Naive thymus-derived CD8-positive, alpha-beta T cell (primary cell): ENCODE measurements at regions not wholly inside any gene's neighbourhood (a gene's known extent, or its start where the extent isn't known, plus 50 kb on each side); places are given as distances from the start of the nearest gene placed in this dataset.
"Not testable (repeated sequence)": the region's sequence is repeated elsewhere in the genome, so short reads cannot be mapped to it uniquely, and the experiment has no call there.

Source experiments
- ATAC-seq, 2 donors: fragments of 150-1000 bp; cut with Tn5 transposase in 1 of 2; sonication (Bioruptor Pico), chemical (Tn5 transposase) in 1 of 2; 1 replicate in 1 of 2; 2 replicates in 1 of 2; pipeline ENCODE4 v1.10.0; 2021; ENCODE audit warnings: mild to moderate bottlenecking in 2 of 2, moderate library complexity in 2 of 2
- POLR2A ChIA-PET: fragments of 350-600 bp; sonication (Branson Sonifier 250); formaldehyde crosslinking; loops from one replicate; lab custom pipeline; 2021; ENCODE audit warnings: antibody characterized with exemption; lab: Charles Lee
- DNase-seq, 10 donors: peaks; one replicate each; pipeline versions ENCODE4 v3.0.0 to v3.0.0-alpha.2; 2020 to 2022
- H3K27ac Mint-ChIP-seq, 10 donors: one replicate each; pipeline ENCODE4 v1.8.0; 2020 to 2022; ENCODE audit warnings: mild to moderate bottlenecking in 10 of 10, mixed read lengths in 10 of 10, moderate library complexity in 4 of 10, inconsistent platforms in 1 of 10
- H3K27me3 Mint-ChIP-seq, 5 donors: one replicate each; pipeline ENCODE4 v1.8.0; 2021 to 2022; ENCODE audit warnings: mixed read lengths in 5 of 5
- H3K36me3 Mint-ChIP-seq, 3 donors: one replicate each; pipeline ENCODE4 v1.8.0; 2020 to 2022; ENCODE audit warnings: mixed read lengths in 3 of 3, mild to moderate bottlenecking in 2 of 3, inconsistent platforms in 1 of 3
- H3K4me1 Mint-ChIP-seq, 4 donors: one replicate each; pipeline ENCODE4 v1.8.0; 2021 to 2022; ENCODE audit warnings: mixed read lengths in 4 of 4
- H3K4me3 Mint-ChIP-seq, 10 donors: one replicate each; pipeline ENCODE4 v1.8.0; 2020 to 2022; ENCODE audit warnings: mild to moderate bottlenecking in 10 of 10, mixed read lengths in 10 of 10, moderate library complexity in 6 of 10, inconsistent platforms in 1 of 10
- H3K9me3 Mint-ChIP-seq, 9 donors: one replicate each; pipeline ENCODE4 v1.8.0; 2020 to 2022; ENCODE audit warnings: mixed read lengths in 9 of 9, mild to moderate bottlenecking in 3 of 9, inconsistent platforms in 1 of 9, moderate library complexity in 1 of 9

DNA sequence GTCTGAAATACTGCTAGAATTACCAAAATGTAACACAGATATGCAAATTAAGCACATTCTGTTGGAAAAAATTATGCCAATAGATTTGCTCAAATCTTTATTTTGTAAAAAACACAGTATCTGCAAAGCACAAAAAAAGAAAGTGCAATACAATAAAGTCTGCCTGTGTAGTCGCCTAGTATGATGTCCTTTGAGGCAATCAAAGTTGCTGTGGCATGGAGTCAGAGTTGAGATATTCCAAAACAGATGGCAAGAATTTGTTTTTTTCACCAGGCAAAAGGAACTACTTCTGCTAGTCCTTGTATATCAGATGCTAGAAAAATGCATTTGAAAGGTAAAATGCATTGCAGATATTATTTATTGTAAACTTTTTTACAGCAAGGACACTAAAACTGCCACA is 531.3 kb upstream of the TMEFF2 start:
- H3K27me3 Mint-ChIP-seq: no peaks in the 10 kb centered on the region

GRCh38 chr2:192719629-192720028 is 524.9 kb upstream of the TMEFF2 start:
- POLR2A ChIA-PET: no interaction called here
- Mint-ChIP-seq H3K9me3 (peaks cover 0 to 10% (median 0%) of the 10 kb centered on the region in 9 donors), H3K27ac (no peak overlapping the region), H3K4me1 (no peaks in the 10 kb centered on the region), H3K36me3 (no peaks in the 10 kb centered on the region), H3K27me3 (no peaks in the 10 kb centered on the region), H3K4me3 (no peak overlapping the region)
- ATAC-seq: no peak
- no peak for DNase-seq

More for the DNA sequence above, 531.3 kb upstream of the TMEFF2 start:
- DNase-seq (no peak), ATAC-seq (no peak)
- POLR2A ChIA-PET: no interaction called here
- Mint-ChIP-seq H3K9me3 (peaks cover 0 to 20% (median 0%) of the 10 kb centered on the region in 9 donors), H3K27ac (no peak overlapping the region), H3K4me3 (no peak overlapping the region), H3K36me3 (no peaks in the 10 kb centered on the region), H3K4me1 (no peaks in the 10 kb centered on the region)

GRCh38 chr2:192718340-192718739 is 523.6 kb upstream of the TMEFF2 start:
- DNase-seq (no peak), ATAC-seq (no peak)
- Mint-ChIP-seq H3K9me3 (peaks cover 0 to 6% (median 0%) of the 10 kb centered on the region in 9 donors), H3K4me1 (no peaks in the 10 kb centered on the region), H3K36me3 (no peaks in the 10 kb centered on the region), H3K27ac (no peak overlapping the region), H3K4me3 (no peak overlapping the region), H3K27me3 (no peaks in the 10 kb centered on the region)
- POLR2A ChIA-PET: no interaction called here

DNA sequence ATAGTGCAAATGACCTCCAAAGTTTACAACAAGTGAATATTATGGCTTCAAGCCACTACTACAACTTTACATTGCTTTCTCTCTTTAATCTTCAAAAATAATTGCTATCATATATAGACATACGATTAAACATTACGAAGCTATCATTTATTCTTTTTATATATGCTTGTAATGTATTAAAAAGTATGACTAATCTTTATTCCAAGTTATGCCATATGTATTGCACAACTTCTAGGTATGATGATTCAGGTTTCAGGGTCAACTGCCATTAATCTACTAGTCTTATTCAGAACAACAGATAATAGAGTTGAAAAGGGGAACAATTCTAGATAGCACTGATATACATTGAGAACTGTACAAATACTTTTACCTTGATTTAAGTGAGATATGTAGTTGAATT is 506.2 kb upstream of the TMEFF2 start:
- POLR2A ChIA-PET: no interaction called here
- ATAC-seq: no peak
- Mint-ChIP-seq H3K4me3 (no peak overlapping the region), H3K36me3 (no peaks in the 10 kb centered on the region), H3K9me3 (peaks cover 0 to 1% (median 0%) of the 10 kb centered on the region in 9 donors), H3K27me3 (no peaks in the 10 kb centered on the region), H3K4me1 (no peaks in the 10 kb centered on the region), H3K27ac (no peak overlapping the region)
- DNase-seq: no peak

- Mint-ChIP-seq H3K4me3 (no peak overlapping the region), H3K27me3 (no peaks in the 10 kb centered on the region), H3K36me3 (no peaks in the 10 kb centered on the region), H3K4me1 (no peaks in the 10 kb centered on the region), H3K9me3 (peaks cover 0 to 3% (median 0%) of the 10 kb centered on the region in 9 donors), H3K27ac (no peak overlapping the region)
- DNase-seq: no peak
- ATAC-seq: no peak
- POLR2A ChIA-PET: no interaction called here
Observed at GRCh38 chr2:192697880-192698279, 503.1 kb upstream of the TMEFF2 start.

DNA sequence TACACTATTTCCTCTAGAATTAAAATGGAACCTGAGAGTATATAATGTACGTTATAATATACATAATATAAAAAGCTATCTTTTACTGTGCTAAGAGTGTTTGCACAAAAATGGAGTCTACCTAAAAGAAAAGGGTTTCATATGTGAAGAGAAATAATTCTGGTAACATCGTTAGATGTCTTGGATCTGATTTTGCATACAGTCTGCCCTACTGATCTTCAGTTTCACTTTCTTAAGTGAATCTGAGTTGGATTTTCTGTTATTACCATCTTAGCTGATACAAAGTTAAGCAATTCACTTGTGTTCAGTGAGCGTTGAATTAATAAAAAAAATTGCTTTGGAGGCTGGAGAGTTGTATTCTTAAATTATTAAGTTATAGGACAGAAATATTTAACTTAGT is 502.1 kb upstream of the TMEFF2 start:
- H3K27me3 Mint-ChIP-seq: no peaks in the 10 kb centered on the region
- POLR2A ChIA-PET: no interaction called here
- no peak overlapping the region for H3K27ac Mint-ChIP-seq
- ATAC-seq (no peak), DNase-seq (no peak)
- peaks cover 0 to 5% (median 0%) of the 10 kb centered on the region in 9 donors for H3K9me3 Mint-ChIP-seq
- no peaks in the 10 kb centered on the region for H3K4me1 Mint-ChIP-seq
- H3K36me3 Mint-ChIP-seq: no peaks in the 10 kb centered on the region
- H3K4me3 Mint-ChIP-seq: no peak overlapping the region

DNA sequence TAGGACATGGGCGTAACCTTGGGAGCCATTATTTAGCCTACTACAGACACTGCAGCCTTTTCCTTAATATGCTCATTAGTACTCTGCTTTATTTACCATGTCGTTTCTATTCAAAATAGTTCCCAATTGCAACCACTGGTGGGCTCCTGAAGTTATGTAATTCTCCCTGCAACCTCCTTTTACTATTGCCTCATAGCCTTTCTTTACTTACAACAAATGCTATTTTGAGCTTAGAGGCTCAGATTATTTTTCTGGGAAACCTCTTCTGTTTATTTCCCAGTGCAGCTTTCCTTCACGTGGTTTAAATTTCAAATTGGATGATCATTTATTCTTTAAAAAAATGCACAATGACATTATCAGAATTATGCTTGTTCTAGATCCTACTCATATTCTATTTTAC is 492.3 kb upstream of the TMEFF2 start:
- no peak overlapping the region for H3K4me3 Mint-ChIP-seq
- H3K9me3 Mint-ChIP-seq: peaks cover 0 to 3% (median 0%) of the 10 kb centered on the region in 9 donors
- H3K4me1 Mint-ChIP-seq: no peaks in the 10 kb centered on the region
- no peak overlapping the region for H3K27ac Mint-ChIP-seq
- no peaks in the 10 kb centered on the region for H3K36me3 Mint-ChIP-seq
- H3K27me3 Mint-ChIP-seq: no peaks in the 10 kb centered on the region
- POLR2A ChIA-PET: no interaction called here
- DNase-seq (no peak), ATAC-seq (no peak)

- H3K4me3 Mint-ChIP-seq, H3K27me3 Mint-ChIP-seq, H3K4me1 Mint-ChIP-seq, DNase-seq, H3K27ac Mint-ChIP-seq, H3K9me3 Mint-ChIP-seq, H3K36me3 Mint-ChIP-seq, POLR2A ChIA-PET, ATAC-seq: not testable (repeated sequence)
Observed at GRCh38 chr2:192682511-192682910, 487.8 kb upstream of the TMEFF2 start.

DNA sequence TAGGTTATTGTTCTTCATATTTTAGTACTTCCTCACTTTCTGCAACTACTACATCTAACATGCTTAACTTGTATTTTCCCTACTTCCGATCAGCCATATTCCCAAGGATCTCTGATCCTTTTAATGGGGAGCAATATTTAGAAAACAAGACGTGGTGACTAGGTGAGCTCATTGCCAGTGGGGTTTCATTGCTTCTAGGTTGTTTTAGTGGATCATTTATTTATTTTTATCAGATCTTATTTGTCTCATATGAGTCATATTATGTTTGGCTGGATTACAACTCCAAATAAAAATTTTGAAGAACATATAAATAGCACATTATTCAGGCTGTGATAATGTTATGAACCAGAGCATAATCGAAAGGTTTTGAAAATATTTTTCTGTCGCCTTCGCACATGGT is 480.9 kb upstream of the TMEFF2 start:
- Mint-ChIP-seq H3K4me1 (no peaks in the 10 kb centered on the region), H3K27ac (no peak overlapping the region), H3K9me3 (peaks cover 0 to 2% (median 0%) of the 10 kb centered on the region in 9 donors), H3K36me3 (no peaks in the 10 kb centered on the region), H3K4me3 (no peak overlapping the region), H3K27me3 (no peaks in the 10 kb centered on the region)
- POLR2A ChIA-PET: no interaction called here
- ATAC-seq (no peak), DNase-seq (no peak)

GRCh38 chr2:192669505-192670091 is 474.9 kb upstream of the TMEFF2 start:
- Mint-ChIP-seq H3K9me3 (no peaks in the 10 kb centered on the region), H3K4me1 (no peaks in the 10 kb centered on the region), H3K4me3 (no peak overlapping the region), H3K27me3 (no peaks in the 10 kb centered on the region), H3K27ac (no peak overlapping the region), H3K36me3 (no peaks in the 10 kb centered on the region)
- DNase-seq (no peak), ATAC-seq (no peak)
- POLR2A ChIA-PET: no interaction called here

GRCh38 chr2:192660555-192660954 is 465.8 kb upstream of the TMEFF2 start:
- POLR2A ChIA-PET, ATAC-seq, H3K9me3 Mint-ChIP-seq, H3K4me3 Mint-ChIP-seq, H3K27ac Mint-ChIP-seq, DNase-seq, H3K27me3 Mint-ChIP-seq, H3K4me1 Mint-ChIP-seq, H3K36me3 Mint-ChIP-seq: not testable (repeated sequence)

GRCh38 chr2:192657362-192657761 is 462.6 kb upstream of the TMEFF2 start:
- DNase-seq (no peak), ATAC-seq (no peak)
- no peak overlapping the region for H3K4me3 Mint-ChIP-seq
- no peaks in the 10 kb centered on the region for H3K36me3 Mint-ChIP-seq
- H3K27ac Mint-ChIP-seq: no peak overlapping the region
- peaks cover 0 to 5% (median 0%) of the 10 kb centered on the region in 9 donors for H3K9me3 Mint-ChIP-seq
- H3K4me1 Mint-ChIP-seq: no peaks in the 10 kb centered on the region
- H3K27me3 Mint-ChIP-seq: no peaks in the 10 kb centered on the region
- POLR2A ChIA-PET: no interaction called here

DNA sequence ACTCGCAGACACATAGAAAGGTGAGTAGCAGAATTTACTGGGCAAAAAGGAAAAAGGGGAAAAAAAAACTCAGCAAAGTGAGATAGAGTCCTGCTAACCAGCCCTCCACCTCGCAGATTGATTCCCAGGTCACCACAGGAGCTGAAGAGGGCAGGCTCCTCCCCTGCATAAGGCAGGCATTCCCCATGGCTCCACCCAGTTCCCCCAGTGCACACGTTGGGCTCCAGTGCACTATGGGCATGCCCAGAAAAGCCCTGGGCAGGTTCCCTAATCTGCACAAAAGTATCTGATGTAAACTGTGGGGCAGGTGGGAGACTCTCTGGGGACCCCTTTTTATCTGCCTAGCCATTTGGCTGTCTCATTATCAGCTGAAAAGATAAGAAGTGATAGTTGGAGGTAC is 461.2 kb upstream of the TMEFF2 start:
- POLR2A ChIA-PET: no interaction called here
- Mint-ChIP-seq H3K9me3 (peaks cover 0 to 5% (median 0%) of the 10 kb centered on the region in 9 donors), H3K27me3 (no peaks in the 10 kb centered on the region), H3K4me3 (no peak overlapping the region), H3K4me1 (no peaks in the 10 kb centered on the region), H3K27ac (no peak overlapping the region), H3K36me3 (no peaks in the 10 kb centered on the region)
- no peak for ATAC-seq
- DNase-seq: no peak

- no peak for ATAC-seq
- no peaks in the 10 kb centered on the region for H3K27me3 Mint-ChIP-seq
- no peaks in the 10 kb centered on the region for H3K36me3 Mint-ChIP-seq
- POLR2A ChIA-PET: no interaction called here
- H3K27ac Mint-ChIP-seq: no peak overlapping the region
- H3K4me1 Mint-ChIP-seq: no peaks in the 10 kb centered on the region
- no peak for DNase-seq
- no peaks in the 10 kb centered on the region for H3K9me3 Mint-ChIP-seq
- H3K4me3 Mint-ChIP-seq: no peak overlapping the region
Observed at GRCh38 chr2:192645811-192646598, 451.3 kb upstream of the TMEFF2 start.
